ENCODE measurements at regions not wholly inside any gene's neighbourhood (a gene's known extent, or its start where the extent isn't known, plus 50 kb on each side); places are given as distances from the start of the nearest gene placed in this dataset.
A peak's percentile ranks its signal among the peaks of the same experiment; 100 is the strongest.
"Not testable (repeated sequence)": the region's sequence is repeated elsewhere in the genome, so short reads cannot be mapped to it uniquely, and the experiment has no call there.

- DNase-seq (ENCODE audit: low read depth), result peak; percentile 78
- H3K4me3 ChIP-seq (replicated peaks; ENCODE audit: low read depth, low read length), result no peak overlapping the region
- TF ChIP-seq, protein P1, sequence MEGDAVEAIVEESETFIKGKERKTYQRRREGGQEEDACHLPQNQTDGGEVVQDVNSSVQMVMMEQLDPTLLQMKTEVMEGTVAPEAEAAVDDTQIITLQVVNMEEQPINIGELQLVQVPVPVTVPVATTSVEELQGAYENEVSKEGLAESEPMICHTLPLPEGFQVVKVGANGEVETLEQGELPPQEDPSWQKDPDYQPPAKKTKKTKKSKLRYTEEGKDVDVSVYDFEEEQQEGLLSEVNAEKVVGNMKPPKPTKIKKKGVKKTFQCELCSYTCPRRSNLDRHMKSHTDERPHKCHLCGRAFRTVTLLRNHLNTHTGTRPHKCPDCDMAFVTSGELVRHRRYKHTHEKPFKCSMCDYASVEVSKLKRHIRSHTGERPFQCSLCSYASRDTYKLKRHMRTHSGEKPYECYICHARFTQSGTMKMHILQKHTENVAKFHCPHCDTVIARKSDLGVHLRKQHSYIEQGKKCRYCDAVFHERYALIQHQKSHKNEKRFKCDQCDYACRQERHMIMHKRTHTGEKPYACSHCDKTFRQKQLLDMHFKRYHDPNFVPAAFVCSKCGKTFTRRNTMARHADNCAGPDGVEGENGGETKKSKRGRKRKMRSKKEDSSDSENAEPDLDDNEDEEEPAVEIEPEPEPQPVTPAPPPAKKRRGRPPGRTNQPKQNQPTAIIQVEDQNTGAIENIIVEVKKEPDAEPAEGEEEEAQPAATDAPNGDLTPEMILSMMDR (IDR thresholded peaks at IDR 0.05; ENCODE audit: low read length, missing control alignments), result no peak
Measured at GRCh38 chr6:68087399-68088133, 547.5 kb upstream of the ADGRB3 start.

DNA sequence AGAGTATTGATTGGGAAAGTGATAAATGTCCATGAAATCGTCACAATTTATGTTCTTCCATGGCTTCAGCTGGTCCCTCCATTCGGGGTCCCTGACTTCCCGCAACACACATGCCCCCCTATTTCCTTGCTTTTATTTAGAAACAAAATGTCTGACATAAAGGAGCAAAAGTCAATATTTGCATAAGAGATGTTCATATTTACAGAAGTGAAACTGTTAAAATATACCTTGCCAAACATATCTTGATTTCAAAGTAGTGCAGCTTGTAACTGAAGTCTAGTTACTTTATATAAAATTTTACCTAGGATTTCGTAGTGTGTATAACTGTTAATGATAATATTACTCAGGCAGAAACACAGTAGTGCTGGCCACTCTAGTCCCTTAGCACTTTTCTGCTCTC is 548.9 kb upstream of the ADGRB3 start:
- TF ChIP-seq, protein P1 (IDR thresholded peaks at IDR 0.05; ENCODE audit: low read length, missing control alignments), result no peak
- no peak overlapping the region for H3K4me3 ChIP-seq (replicated peaks; ENCODE audit: low read depth, low read length)
- DNase-seq (ENCODE audit: low read depth), result no peak

DNA sequence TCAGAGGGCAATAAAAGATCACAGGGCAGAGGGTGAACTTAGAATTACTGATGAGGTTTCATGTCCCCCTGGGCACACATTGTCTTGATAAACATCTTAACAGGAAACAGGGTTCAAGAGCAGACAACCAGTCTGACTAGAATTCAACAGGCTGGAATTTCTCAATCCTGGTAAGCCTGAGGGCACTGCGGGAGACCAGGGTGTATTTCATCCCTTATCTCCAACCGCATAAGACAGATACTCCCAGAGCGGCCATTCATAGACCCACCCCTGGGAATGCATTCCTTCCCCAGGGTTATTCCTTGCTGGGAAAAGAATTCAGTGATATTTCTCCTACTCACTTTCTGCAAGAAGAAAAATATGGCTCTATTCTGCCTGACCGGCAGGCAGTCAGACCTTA is 549.5 kb upstream of the ADGRB3 start:
- not testable (repeated sequence) for DNase-seq (ENCODE audit: low read depth); H3K4me3 ChIP-seq (replicated peaks; ENCODE audit: low read depth, low read length)

DNA sequence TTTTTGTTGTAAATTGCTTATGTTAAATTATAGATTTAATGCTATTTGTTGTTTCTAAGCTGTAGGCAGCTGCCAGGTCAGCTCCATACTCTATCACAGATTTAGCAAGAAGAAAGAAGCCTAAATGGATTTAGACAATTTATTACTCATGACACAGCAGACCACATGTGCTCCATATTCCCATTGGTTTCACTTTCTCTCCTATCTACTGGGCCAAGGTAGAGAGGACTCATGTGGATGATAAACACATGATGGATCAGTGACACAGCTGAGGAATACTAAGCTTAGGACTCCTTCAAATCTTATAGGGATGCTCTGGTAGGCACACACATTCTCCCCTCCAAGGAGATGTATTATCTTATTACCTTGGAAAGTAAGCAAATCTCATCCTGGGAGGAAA is 553.0 kb upstream of the ADGRB3 start:
- no peak for DNase-seq (ENCODE audit: low read depth)
- TF ChIP-seq, protein P1 (IDR thresholded peaks at IDR 0.05; ENCODE audit: low read length, missing control alignments), result no peak
- no peak overlapping the region for H3K4me3 ChIP-seq (replicated peaks; ENCODE audit: low read depth, low read length)

- H3K4me3 ChIP-seq (replicated peaks; ENCODE audit: low read depth, low read length), result no peak overlapping the region
- no peak for DNase-seq (ENCODE audit: low read depth)
- TF ChIP-seq, protein P1 (IDR thresholded peaks at IDR 0.05; ENCODE audit: low read length, missing control alignments), result no peak
Measured at GRCh38 chr6:68080074-68080473, 555.0 kb upstream of the ADGRB3 start.

- H3K4me3 ChIP-seq (replicated peaks; ENCODE audit: low read depth, low read length), result no peak overlapping the region
- TF ChIP-seq, protein P1 (IDR thresholded peaks at IDR 0.05; ENCODE audit: low read length, missing control alignments), result no peak
- no peak for DNase-seq (ENCODE audit: low read depth)
Measured at GRCh38 chr6:68077661-68078060, 557.4 kb upstream of the ADGRB3 start.

DNA sequence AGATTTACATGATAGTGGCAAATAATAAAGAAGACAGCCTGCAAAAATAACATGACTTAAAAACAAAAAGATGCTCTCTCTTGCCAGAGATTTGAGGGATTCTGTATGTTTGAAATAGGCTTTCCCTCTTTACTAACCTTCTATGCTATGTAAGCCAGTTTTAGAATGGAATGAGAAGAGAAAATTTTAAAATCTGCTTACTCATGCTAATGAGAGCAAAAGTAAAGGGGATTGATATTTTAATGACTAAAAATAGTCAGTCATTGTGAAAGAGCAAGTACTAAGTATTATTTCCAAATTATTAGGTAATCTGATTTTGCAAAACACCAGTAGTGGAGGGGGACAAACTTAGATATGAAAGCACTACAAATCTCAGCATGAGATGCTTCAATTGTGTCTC is 563.3 kb upstream of the ADGRB3 start:
- TF ChIP-seq, protein P1 (IDR thresholded peaks at IDR 0.05; ENCODE audit: low read length, missing control alignments), result no peak
- no peak overlapping the region for H3K4me3 ChIP-seq (replicated peaks; ENCODE audit: low read depth, low read length)
- peak; percentile 36 for DNase-seq (ENCODE audit: low read depth)

Measured in fibroblast of pulmonary artery (primary cell).